Astrocyte (in vitro differentiated cells and primary cell): ENCODE measurements at regions not wholly inside any gene's neighbourhood (a gene's known extent, or its start where the extent isn't known, plus 50 kb on each side); places are given as distances from the start of the nearest gene placed in this dataset.

ENCODE experiments used
- CTCF ChIP-seq: IDR thresholded peaks from 2 replicates; pipeline ENCODE4 v1.5.1; 2011; ENCODE audit warnings: low read depth, mild to moderate bottlenecking, inconsistent platforms, low read length, moderate library complexity; ENCODE audit not compliant: insufficient read depth
- EZH2 ChIP-seq: IDR thresholded peaks from 2 replicates; pipeline ENCODE4 v1.6.1; 2012; ENCODE audit warnings: mild to moderate bottlenecking, low read length, inconsistent platforms; ENCODE audit not compliant: insufficient read depth

GRCh38 chr1:162939035-162939434 lies 78.1 kb upstream of the CCDC190 start:
- TF ChIP-seq CTCF (no peak), EZH2 (no peak)
